ENCODE measurements at regions not wholly inside any gene's neighbourhood (a gene's known extent, or its start where the extent isn't known, plus 50 kb on each side); places are given as distances from the start of the nearest gene placed in this dataset.
"Not testable (repeated sequence)": the region's sequence is repeated elsewhere in the genome, so short reads cannot be mapped to it uniquely, and the experiment has no call there.

GRCh38 chr10:29816801-29817558, 182.2 kb upstream of the SVIL start:
- Histone ChIP-seq H3K4me1 (ENCODE audit: insufficient read depth, low read length) (no peaks in the 10 kb centered on the region), H3K4me3 (ENCODE audit: low read length) (no peak overlapping the region), H3K27me3 (ENCODE audit: insufficient read depth, low read length) (no peaks in the 10 kb centered on the region), H3K9me3 (ENCODE audit: low read depth, low read length) (no peaks in the 10 kb centered on the region)

DNA sequence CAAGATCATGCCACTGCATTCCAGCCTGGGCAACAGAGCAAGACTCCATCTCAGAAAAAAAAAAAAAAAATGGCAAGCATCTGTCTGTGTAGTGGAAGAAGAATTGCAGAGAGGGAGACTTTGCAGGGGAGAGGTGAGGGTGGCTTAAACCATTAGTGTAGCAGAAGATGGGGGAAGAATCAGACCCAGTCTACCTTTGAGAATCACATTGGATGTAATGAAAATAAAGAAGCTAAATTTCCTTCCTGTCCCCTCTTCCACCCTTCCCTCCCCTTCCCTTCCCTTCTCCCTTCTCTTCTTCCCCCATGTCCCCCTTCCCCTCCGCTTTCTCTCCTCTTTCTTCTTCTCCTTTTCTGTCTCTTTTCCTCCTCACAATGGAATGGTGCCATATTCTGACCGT, 180.8 kb upstream of the SVIL start:
- Histone ChIP-seq H3K9me3 (ENCODE audit: low read depth, low read length) (no peaks in the 10 kb centered on the region), H3K4me1 (ENCODE audit: insufficient read depth, low read length) (no peaks in the 10 kb centered on the region), H3K27me3 (ENCODE audit: insufficient read depth, low read length) (no peaks in the 10 kb centered on the region), H3K4me3 (ENCODE audit: low read length) (no peak overlapping the region)

GRCh38 chr10:29811751-29812427, 177.1 kb upstream of the SVIL start:
- no peaks in the 10 kb centered on the region for H3K4me1 ChIP-seq (ENCODE audit: insufficient read depth, low read length)

GRCh38 chr10:29810816-29811215, 176.0 kb upstream of the SVIL start:
- no peaks in the 10 kb centered on the region for H3K9me3 ChIP-seq (ENCODE audit: low read depth, low read length)
- no peak overlapping the region for H3K4me3 ChIP-seq (ENCODE audit: low read length)

More at GRCh38 chr10:29811751-29812427, 177.1 kb upstream of the SVIL start:
- Histone ChIP-seq H3K9me3 (ENCODE audit: low read depth, low read length) (no peaks in the 10 kb centered on the region), H3K27me3 (ENCODE audit: insufficient read depth, low read length) (no peaks in the 10 kb centered on the region), H3K4me3 (ENCODE audit: low read length) (no peak overlapping the region)

GRCh38 chr10:29810231-29810630, 175.5 kb upstream of the SVIL start:
- not testable (repeated sequence) for H3K27me3 ChIP-seq (ENCODE audit: insufficient read depth, low read length); H3K4me3 ChIP-seq (ENCODE audit: low read length); H3K9me3 ChIP-seq (ENCODE audit: low read depth, low read length); H3K4me1 ChIP-seq (ENCODE audit: insufficient read depth, low read length)

More at GRCh38 chr10:29810816-29811215, 176.0 kb upstream of the SVIL start:
- Histone ChIP-seq H3K4me1 (ENCODE audit: insufficient read depth, low read length) (no peaks in the 10 kb centered on the region), H3K27me3 (ENCODE audit: insufficient read depth, low read length) (no peaks in the 10 kb centered on the region)

GRCh38 chr10:29809383-29809782, 174.6 kb upstream of the SVIL start:
- Histone ChIP-seq H3K27me3 (ENCODE audit: insufficient read depth, low read length) (no peaks in the 10 kb centered on the region), H3K4me1 (ENCODE audit: insufficient read depth, low read length) (peaks cover 2% of the 10 kb centered on the region), H3K9me3 (ENCODE audit: low read depth, low read length) (no peaks in the 10 kb centered on the region), H3K4me3 (ENCODE audit: low read length) (no peak overlapping the region)

DNA sequence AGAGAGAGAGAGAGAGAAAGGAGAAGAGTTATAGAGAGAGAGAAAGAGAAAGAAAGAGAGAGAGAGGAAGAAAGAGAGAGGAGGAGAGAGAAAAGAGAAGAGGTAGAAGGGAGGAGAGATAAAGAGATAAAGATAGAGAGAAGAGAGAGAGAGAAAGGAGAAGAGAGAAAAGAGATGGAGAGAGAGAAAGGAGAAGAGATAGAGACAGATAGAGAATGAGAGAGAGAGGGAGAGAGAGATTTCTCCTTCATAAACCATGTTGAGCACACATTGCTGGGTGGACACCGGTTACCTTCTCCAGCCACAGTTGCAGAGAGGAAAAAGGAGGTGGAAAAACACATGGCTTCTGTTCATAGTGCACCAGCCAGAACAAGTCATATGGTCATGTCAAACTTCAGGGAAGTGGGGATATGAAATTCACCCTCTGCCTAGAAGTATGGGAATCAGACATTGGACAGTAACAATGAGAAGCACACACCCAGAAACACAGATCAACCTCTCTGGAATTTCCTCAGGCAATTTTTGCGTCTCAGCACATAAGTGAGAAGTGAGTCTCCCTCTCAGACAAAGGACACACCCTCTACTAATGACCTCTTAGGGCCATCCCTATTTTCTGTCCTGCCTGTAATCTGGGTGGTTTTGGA, 172.5 kb upstream of the SVIL start:
- H3K4me1 ChIP-seq (ENCODE audit: insufficient read depth, low read length), result peaks cover 15% of the 10 kb centered on the region
- no peak overlapping the region for H3K4me3 ChIP-seq (ENCODE audit: low read length)
- H3K9me3 ChIP-seq (ENCODE audit: low read depth, low read length), result no peaks in the 10 kb centered on the region
- H3K27me3 ChIP-seq (ENCODE audit: insufficient read depth, low read length), result no peaks in the 10 kb centered on the region

DNA sequence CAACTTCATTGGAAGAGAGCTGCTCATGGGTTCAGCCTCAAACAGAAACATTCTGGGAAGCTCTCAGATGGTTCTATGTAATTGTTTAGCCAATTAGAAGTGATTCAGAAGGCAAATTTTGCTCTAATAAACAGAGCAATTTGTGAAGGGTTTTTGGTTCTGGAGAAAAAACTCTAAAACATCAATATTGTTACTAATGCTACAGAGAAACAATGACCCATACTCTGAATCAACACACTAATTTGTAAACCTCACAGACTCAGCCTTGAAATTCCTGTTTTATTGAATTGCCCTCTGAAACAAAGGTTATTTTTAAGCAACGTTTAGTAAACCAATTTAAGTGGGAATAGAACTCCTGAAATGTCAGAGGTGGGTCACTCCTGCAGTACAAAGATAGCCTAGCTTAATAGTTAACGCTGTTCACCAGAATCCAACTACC, 171.6 kb upstream of the SVIL start:
- H3K4me3 ChIP-seq (ENCODE audit: low read length), result no peak overlapping the region
- H3K4me1 ChIP-seq (ENCODE audit: insufficient read depth, low read length), result peaks cover 15% of the 10 kb centered on the region
- H3K27me3 ChIP-seq (ENCODE audit: insufficient read depth, low read length), result no peaks in the 10 kb centered on the region
- H3K9me3 ChIP-seq (ENCODE audit: low read depth, low read length), result no peaks in the 10 kb centered on the region

- H3K9me3 ChIP-seq (ENCODE audit: low read depth, low read length), result no peaks in the 10 kb centered on the region
- no peak overlapping the region for H3K4me3 ChIP-seq (ENCODE audit: low read length)
- no peaks in the 10 kb centered on the region for H3K27me3 ChIP-seq (ENCODE audit: insufficient read depth, low read length)
- H3K4me1 ChIP-seq (ENCODE audit: insufficient read depth, low read length), result peaks cover 15% of the 10 kb centered on the region
These were observed 170.5 kb upstream of the SVIL start for GRCh38 chr10:29805134-29805723.

GRCh38 chr10:29804025-29804852, 169.5 kb upstream of the SVIL start:
- Histone ChIP-seq H3K4me3 (ENCODE audit: low read length) (no peak overlapping the region), H3K27me3 (ENCODE audit: insufficient read depth, low read length) (no peaks in the 10 kb centered on the region), H3K4me1 (ENCODE audit: insufficient read depth, low read length) (peaks cover 15% of the 10 kb centered on the region), H3K9me3 (ENCODE audit: low read depth, low read length) (no peaks in the 10 kb centered on the region)

DNA sequence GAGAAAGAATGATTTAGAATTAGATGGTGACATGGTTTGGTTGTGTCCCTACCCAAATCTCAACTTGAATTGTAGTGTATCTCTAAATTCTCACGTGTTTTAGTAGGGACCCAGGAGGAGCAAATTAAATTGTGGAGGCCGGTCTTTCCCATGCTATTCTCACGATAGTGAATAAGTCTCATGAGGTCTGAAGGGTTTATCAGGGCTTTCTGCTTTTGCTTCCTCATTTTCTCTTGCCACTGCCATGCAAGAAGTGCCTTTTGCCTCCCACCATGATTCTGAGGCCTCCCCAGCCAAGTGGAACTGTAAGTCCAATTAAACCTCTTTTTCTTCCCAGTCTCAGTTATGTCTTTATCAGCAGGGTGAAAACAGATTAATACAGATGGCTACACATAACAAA, 167.4 kb upstream of the SVIL start:
- Histone ChIP-seq H3K4me1 (ENCODE audit: insufficient read depth, low read length) (peaks cover 15% of the 10 kb centered on the region), H3K4me3 (ENCODE audit: low read length) (no peak overlapping the region), H3K9me3 (ENCODE audit: low read depth, low read length) (no peaks in the 10 kb centered on the region)

DNA sequence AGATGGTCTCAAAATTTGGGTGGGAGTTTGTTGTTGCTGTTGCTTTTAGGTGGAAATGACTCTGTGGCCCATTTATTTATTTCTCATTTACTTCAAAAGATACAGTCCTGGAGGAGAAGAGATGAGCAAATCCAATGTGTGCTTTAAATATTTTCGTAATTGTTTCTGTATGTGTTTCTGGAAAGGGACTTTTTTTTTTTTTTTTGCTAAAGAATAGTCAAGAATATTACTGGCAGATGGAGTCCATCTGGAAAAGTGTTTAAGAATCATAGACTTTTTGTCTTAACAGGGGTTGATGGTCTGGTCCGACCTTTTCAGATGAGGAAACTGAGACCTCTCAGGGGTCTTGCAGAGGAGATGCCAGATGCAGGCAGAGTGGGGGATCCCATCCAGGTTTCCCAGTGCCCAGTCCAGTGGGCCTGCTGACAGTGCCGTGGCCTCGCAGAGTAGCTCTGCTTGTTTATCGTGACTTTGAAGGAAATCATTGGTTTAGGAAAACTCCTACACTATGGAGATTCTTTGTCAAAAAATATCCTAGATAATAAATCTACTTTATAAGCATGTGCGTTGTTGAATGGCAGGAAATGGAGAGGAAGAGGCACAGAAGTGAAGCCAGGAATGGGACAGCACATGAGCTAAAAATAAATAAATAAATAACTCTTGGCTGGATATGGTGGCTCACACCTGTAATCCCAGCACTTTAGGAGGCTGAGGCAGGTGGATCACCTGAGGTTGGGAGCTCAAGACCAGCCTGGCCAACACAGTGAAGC, 164.3 kb upstream of the SVIL start:
- Histone ChIP-seq H3K4me3 (ENCODE audit: low read length) (no peak overlapping the region), H3K27me3 (ENCODE audit: insufficient read depth, low read length) (no peaks in the 10 kb centered on the region), H3K4me1 (ENCODE audit: insufficient read depth, low read length) (peaks cover 10% of the 10 kb centered on the region), H3K9me3 (ENCODE audit: low read depth, low read length) (no peaks in the 10 kb centered on the region)

More for the DNA sequence above, 167.4 kb upstream of the SVIL start:
- H3K27me3 ChIP-seq (ENCODE audit: insufficient read depth, low read length), result no peaks in the 10 kb centered on the region

GRCh38 chr10:29797616-29798015, 162.8 kb upstream of the SVIL start:
- H3K9me3 ChIP-seq (ENCODE audit: low read depth, low read length), result no peaks in the 10 kb centered on the region
- H3K4me3 ChIP-seq (ENCODE audit: low read length), result no peak overlapping the region
- H3K27me3 ChIP-seq (ENCODE audit: insufficient read depth, low read length), result no peaks in the 10 kb centered on the region
- H3K4me1 ChIP-seq (ENCODE audit: insufficient read depth, low read length), result no peaks in the 10 kb centered on the region

DNA sequence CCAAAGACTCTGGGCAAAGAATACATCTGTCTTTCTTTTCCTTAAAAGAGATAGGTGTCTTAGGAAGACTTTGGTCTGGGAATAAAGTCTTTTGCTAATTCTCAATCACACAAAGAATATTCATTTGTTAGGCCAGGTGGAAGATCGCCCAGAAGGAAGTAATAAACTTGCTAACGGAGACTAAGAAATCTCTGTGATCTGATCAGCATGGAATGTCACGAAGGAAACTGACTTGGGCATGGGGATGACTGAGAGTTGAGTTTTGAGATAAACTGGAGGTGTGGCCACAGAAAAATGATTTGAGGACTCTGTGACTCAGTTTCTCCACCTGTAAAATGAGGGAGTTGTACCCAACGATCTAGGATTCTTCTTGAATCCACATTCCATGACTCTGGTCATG, 161.1 kb upstream of the SVIL start:
- no peaks in the 10 kb centered on the region for H3K27me3 ChIP-seq (ENCODE audit: insufficient read depth, low read length)
- no peaks in the 10 kb centered on the region for H3K4me1 ChIP-seq (ENCODE audit: insufficient read depth, low read length)
- H3K4me3 ChIP-seq (ENCODE audit: low read length), result no peak overlapping the region
- no peaks in the 10 kb centered on the region for H3K9me3 ChIP-seq (ENCODE audit: low read depth, low read length)
